ENCODE measurements at regions not wholly inside any gene's neighbourhood (a gene's known extent, or its start where the extent isn't known, plus 50 kb on each side); places are given as distances from the start of the nearest gene placed in this dataset.

- TF ChIP-seq EP300 (conservative IDR thresholded peaks at IDR 0.05; ENCODE audit: poor library complexity, severe bottlenecking): no peak
- TF ChIP-seq EZH2 (IDR thresholded peaks at IDR 0.05; ENCODE audit: borderline replicate concordance, insufficient read depth, low read length, poor library complexity, severe bottlenecking): no peak
- no peak for TF ChIP-seq MXI1 (conservative IDR thresholded peaks at IDR 0.05; ENCODE audit: poor library complexity, severe bottlenecking)
- TF ChIP-seq CTCF (IDR thresholded peaks at IDR 0.05; ENCODE audit: poor library complexity, severe bottlenecking): no peak
- TF ChIP-seq TAF1 (IDR thresholded peaks at IDR 0.05; ENCODE audit: low read depth): no peak
- no peak for TF ChIP-seq RAD21 (conservative IDR thresholded peaks at IDR 0.05)
- TF ChIP-seq SMC3 (conservative IDR thresholded peaks at IDR 0.05; ENCODE audit: poor library complexity): no peak
- no peak for TF ChIP-seq POLR2AphosphoS5 (IDR thresholded peaks at IDR 0.05)
- no peak for TF ChIP-seq REST (IDR thresholded peaks at IDR 0.05; ENCODE audit: borderline replicate concordance)
- no peak overlapping the region for H3K4me2 ChIP-seq (ENCODE audit: low read length)
- no peaks in the 10 kb centered on the region for H3K79me2 ChIP-seq (replicated peaks; ENCODE audit: insufficient read depth, low read length)
- H3F3A ChIP-seq (ENCODE audit: insufficient read depth, low read length, poor library complexity, severe bottlenecking): no peaks in the 10 kb centered on the region
- no peak overlapping the region for H3K9ac ChIP-seq (ENCODE audit: low read length)
- H3K4me3 ChIP-seq (ENCODE audit: low read length): no peak overlapping the region
- H3K36me3 ChIP-seq (ENCODE audit: insufficient read depth, low read length): no peaks in the 10 kb centered on the region
- no peaks in the 10 kb centered on the region for H3K9me2 ChIP-seq (ENCODE audit: insufficient read depth, low read length)
- no peaks in the 10 kb centered on the region for H3K9me3 ChIP-seq (ENCODE audit: low read length)
- H3K27ac ChIP-seq (ENCODE audit: low read length): no peak overlapping the region
- no peaks in the 10 kb centered on the region for H3K27me3 ChIP-seq (ENCODE audit: insufficient read depth, low read depth, low read length)
- H2AFZ ChIP-seq (ENCODE audit: low read depth, low read length): no peak overlapping the region
- H4K20me1 ChIP-seq (ENCODE audit: insufficient read depth): no peaks in the 10 kb centered on the region
These were observed 568.2 kb downstream of the ANKRD7 start for GRCh38 chr7:118792682-118793081.

GRCh38 chr7:118793582-118793981 lies 569.1 kb downstream of the ANKRD7 start:
- Histone ChIP-seq H3K27ac (ENCODE audit: low read length) (no peak overlapping the region), H2AFZ (ENCODE audit: low read depth, low read length) (no peak overlapping the region), H3K4me2 (ENCODE audit: low read length) (no peak overlapping the region), H3K9ac (ENCODE audit: low read length) (no peak overlapping the region), H3K36me3 (ENCODE audit: insufficient read depth, low read length) (no peaks in the 10 kb centered on the region), H3K9me3 (ENCODE audit: low read length) (no peaks in the 10 kb centered on the region), H3K4me3 (ENCODE audit: low read length) (no peak overlapping the region), H4K20me1 (ENCODE audit: insufficient read depth) (no peaks in the 10 kb centered on the region), H3F3A (ENCODE audit: insufficient read depth, low read length, poor library complexity, severe bottlenecking) (no peaks in the 10 kb centered on the region), H3K9me2 (ENCODE audit: insufficient read depth, low read length) (no peaks in the 10 kb centered on the region), H3K27me3 (ENCODE audit: insufficient read depth, low read depth, low read length) (no peaks in the 10 kb centered on the region), H3K79me2 (replicated peaks; ENCODE audit: insufficient read depth, low read length) (no peaks in the 10 kb centered on the region)
- TF ChIP-seq REST (IDR thresholded peaks at IDR 0.05; ENCODE audit: borderline replicate concordance) (no peak), TAF1 (IDR thresholded peaks at IDR 0.05; ENCODE audit: low read depth) (no peak), CTCF (IDR thresholded peaks at IDR 0.05; ENCODE audit: poor library complexity, severe bottlenecking) (no peak), MXI1 (conservative IDR thresholded peaks at IDR 0.05; ENCODE audit: poor library complexity, severe bottlenecking) (no peak), POLR2AphosphoS5 (IDR thresholded peaks at IDR 0.05) (no peak), SMC3 (conservative IDR thresholded peaks at IDR 0.05; ENCODE audit: poor library complexity) (no peak), EP300 (conservative IDR thresholded peaks at IDR 0.05; ENCODE audit: poor library complexity, severe bottlenecking) (no peak)

Measured in neural cell (in vitro differentiated cells).